OCI-LY7 (cell line): ENCODE measurements at regions not wholly inside any gene's neighbourhood (a gene's known extent, or its start where the extent isn't known, plus 50 kb on each side); places are given as distances from the start of the nearest gene placed in this dataset.
"Not testable (repeated sequence)": the region's sequence is repeated elsewhere in the genome, so short reads cannot be mapped to it uniquely, and the experiment has no call there.

ENCODE experiments used
- BruUV-seq: library from RNA; stranded (reverse); fragments of 400-500 nt; replicated peaks from 2 replicates; lab custom pipeline; 2021; lab: Mats Ljungman, UMichigan
- CTCF ChIA-PET: fragments of 300-600 bp; sonication (Branson Sonifier 250); formaldehyde crosslinking; loops from one replicate; lab custom pipeline; 2022; ENCODE audit warnings: antibody characterized with exemption; ENCODE audit not compliant: unreplicated experiment; lab: Charles Lee
- POLR2A ChIA-PET: fragments of 300-600 bp; sonication (Branson Sonifier 250); formaldehyde crosslinking; loops from one replicate; lab custom pipeline; 2022; ENCODE audit warnings: antibody characterized with exemption; lab: Charles Lee
- DNase-seq: peaks from one replicate; pipeline ENCODE4 v3.0.0-alpha.2; 2015; ENCODE audit warnings: low spot score
- H2AFZ ChIP-seq: fragments of 200-600 bp; sonication (generic), shearing (Covaris generic); 2 replicates; pipeline ENCODE4 v1.6.1; 2014; ENCODE audit warnings: mild to moderate bottlenecking, antibody characterized with exemption, low read length, moderate library complexity
- H3K27ac ChIP-seq: fragments of 200-600 bp; sonication (generic); 2 replicates; pipeline ENCODE4 v1.5.1; 2014; ENCODE audit warnings: mixed run types, low read depth, mild to moderate bottlenecking, moderate library complexity, low read length, inconsistent platforms; ENCODE audit not compliant: poor library complexity, severe bottlenecking
- H3K36me3 ChIP-seq: fragments of 200-600 bp; sonication (generic); 2 replicates; pipeline ENCODE4 v1.6.1; 2014; ENCODE audit warnings: mild to moderate bottlenecking, antibody characterized with exemption, low read length, moderate library complexity, mixed read lengths; ENCODE audit not compliant: insufficient read depth
- H3K4me1 ChIP-seq: fragments of 200-600 bp; sonication (generic); 2 replicates; pipeline ENCODE4 v1.5.1; 2014; ENCODE audit warnings: mild to moderate bottlenecking, low read length; ENCODE audit not compliant: insufficient read depth, poor library complexity, severe bottlenecking
- H3K4me2 ChIP-seq: fragments of 200-600 bp; sonication (generic); 2 replicates; pipeline ENCODE4 v1.6.1; 2014; ENCODE audit warnings: mild to moderate bottlenecking, low read length
- H3K4me3 ChIP-seq: fragments of 200-600 bp; sonication (generic); 2 replicates; pipeline ENCODE4 v1.5.1; 2014; ENCODE audit warnings: mild to moderate bottlenecking, low read depth, low read length; ENCODE audit not compliant: poor library complexity, severe bottlenecking
- H3K79me2 ChIP-seq: fragments of 200-600 bp; sonication (generic); 2 replicates; pipeline ENCODE4 v1.6.1; 2016; ENCODE audit warnings: low read depth, mild to moderate bottlenecking, low read length, moderate library complexity, mixed read lengths; ENCODE audit not compliant: insufficient read depth
- H3K9me2 ChIP-seq: fragments of 200-600 bp; sonication (generic); 2 replicates; pipeline ENCODE4 v1.6.1; 2016; ENCODE audit warnings: mild to moderate bottlenecking, low read length, mixed read lengths; ENCODE audit not compliant: insufficient read depth
- H3K9me3 ChIP-seq: fragments of 200-600 bp; sonication (generic); 2 replicates; pipeline ENCODE4 v1.6.1; 2014; ENCODE audit warnings: mild to moderate bottlenecking, mixed run types, low read length, mixed read lengths
- H4K20me1 ChIP-seq: fragments of 200-600 bp; sonication (generic); 2 replicates; pipeline ENCODE4 v1.6.1; 2014; ENCODE audit warnings: mild to moderate bottlenecking, antibody characterized with exemption, low read length, moderate library complexity, mixed read lengths; ENCODE audit not compliant: insufficient read depth
- CTCF ChIP-seq: fragments of 200-600 bp; sonication (generic); conservative IDR thresholded peaks from 2 replicates; pipeline ENCODE4 v1.5.1; 2014; ENCODE audit warnings: mild to moderate bottlenecking, antibody characterized with exemption, low read length, moderate library complexity, mixed read lengths
- EZH2phosphoT487 ChIP-seq: fragments of 200-600 bp; sonication (generic); IDR thresholded peaks from 2 replicates; pipeline ENCODE4 v1.6.1; 2018; ENCODE audit warnings: low read depth, borderline replicate concordance, mild to moderate bottlenecking, mixed run types, antibody characterized with exemption, low read length, moderate library complexity, mixed read lengths
- intact Hi-C: fragments of 100-400 bp; cut with micrococcal nuclease; formaldehyde crosslinking; loops from one replicate; pipeline ENCODE4 v1.10.0; 2022; ENCODE audit not compliant: unreplicated experiment

DNA sequence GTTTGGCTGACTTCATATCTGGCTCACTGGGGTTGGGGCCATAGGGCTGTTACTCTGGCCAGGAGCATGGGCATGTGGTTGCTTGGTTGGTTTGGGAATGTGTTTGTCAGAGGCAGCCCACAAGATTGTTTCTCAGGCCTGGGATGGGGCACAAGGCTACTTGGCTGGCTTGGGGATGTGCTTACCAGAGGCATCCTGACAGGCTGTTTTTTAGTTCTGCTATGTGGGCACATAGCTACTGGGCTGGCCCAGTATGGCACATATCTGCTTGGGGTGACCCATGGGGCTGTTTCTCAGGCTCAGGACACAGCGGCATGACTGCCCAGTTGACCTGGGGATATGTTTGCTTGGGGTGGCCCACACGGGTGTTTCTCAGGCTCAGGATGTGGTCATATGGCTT, 94.6 kb upstream of the PGR start:
- no TSS peak for BruUV-seq
- no peaks in the 10 kb centered on the region for H3K4me1 ChIP-seq
- H2AFZ ChIP-seq, result no peak overlapping the region
- no peaks in the 10 kb centered on the region for H3K9me2 ChIP-seq
- intact Hi-C loops, result no loop called here
- POLR2A ChIA-PET, result no interaction called here
- no peak overlapping the region for H3K27ac ChIP-seq
- DNase-seq, result no peak
- CTCF ChIA-PET, result no interaction called here
- no peaks in the 10 kb centered on the region for H3K79me2 ChIP-seq
- H3K4me2 ChIP-seq, result no peak overlapping the region
- H3K36me3 ChIP-seq, result no peaks in the 10 kb centered on the region
- H3K9me3 ChIP-seq, result 0 out of 2 replicates have a peak, but pooled peaks cover 4% of the 10 kb centered on the region
- no peaks in the 10 kb centered on the region for H4K20me1 ChIP-seq
- no peak overlapping the region for H3K4me3 ChIP-seq
- TF ChIP-seq EZH2phosphoT487, result no peak
- TF ChIP-seq CTCF, result no peak

DNA sequence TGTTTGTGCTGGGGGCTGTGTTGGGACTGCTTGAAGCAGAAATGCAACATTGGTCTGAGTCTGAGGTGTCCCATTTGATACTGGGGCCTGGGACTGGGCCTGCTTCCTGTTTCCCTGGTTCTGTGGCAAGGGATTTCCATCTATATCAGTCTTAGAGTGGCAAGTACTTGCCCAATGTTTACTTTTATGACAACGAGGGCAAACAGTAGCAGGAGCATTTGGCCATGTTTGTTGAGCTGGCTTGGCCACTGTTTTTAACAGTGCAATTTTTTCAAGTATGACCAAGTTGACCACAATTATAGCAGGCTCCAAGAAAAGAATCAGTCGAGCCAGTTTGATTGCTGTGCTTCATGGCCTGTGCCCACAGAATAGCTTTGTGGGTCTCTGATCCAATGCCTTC, 88.5 kb upstream of the PGR start:
- intact Hi-C loops, result not testable (repeated sequence)

GRCh38 chr11:101216091-101216490, 86.5 kb upstream of the PGR start:
- H3K27ac ChIP-seq, H3K79me2 ChIP-seq, H3K9me3 ChIP-seq, BruUV-seq, intact Hi-C loops, H3K36me3 ChIP-seq, H3K4me1 ChIP-seq, H3K4me3 ChIP-seq, H3K4me2 ChIP-seq, H4K20me1 ChIP-seq, DNase-seq, CTCF ChIA-PET, H2AFZ ChIP-seq, H3K9me2 ChIP-seq: not testable (repeated sequence)
- POLR2A ChIA-PET, result interaction anchor here (0.6 kb wide), 3 partner anchors 47 to 1625 kb away, joined by 3 to 14 read pairs (median 3); no protein-coding TSS in a partner anchor

More for the DNA sequence above, 88.5 kb upstream of the PGR start:
- BruUV-seq, POLR2A ChIA-PET, H3K9me3 ChIP-seq, DNase-seq, H3K4me3 ChIP-seq, H3K4me2 ChIP-seq, CTCF ChIA-PET, H2AFZ ChIP-seq, H3K4me1 ChIP-seq, H3K79me2 ChIP-seq, H3K27ac ChIP-seq, H4K20me1 ChIP-seq, H3K36me3 ChIP-seq, H3K9me2 ChIP-seq: not testable (repeated sequence)

DNA sequence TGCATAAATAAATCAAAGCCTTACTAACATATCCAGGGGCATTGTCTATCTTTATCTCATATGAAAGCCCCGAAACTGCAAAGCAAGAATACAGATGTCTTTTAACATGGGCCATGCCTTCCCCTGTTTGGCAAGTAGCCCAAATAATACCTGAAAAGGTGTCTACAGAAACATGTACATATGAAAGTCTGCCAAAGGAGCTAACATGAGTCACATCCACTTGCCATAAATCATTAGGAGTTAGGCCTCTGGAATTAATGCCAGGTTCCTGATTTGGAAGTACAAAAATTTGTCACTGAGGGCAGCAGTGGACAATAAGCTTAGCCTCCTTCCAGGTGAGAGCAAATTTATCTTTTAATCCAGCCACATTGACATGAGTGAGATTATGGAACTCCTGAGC, 85.5 kb upstream of the PGR start:
- H3K4me2 ChIP-seq, result no peak overlapping the region
- DNase-seq, result no peak
- H4K20me1 ChIP-seq, result no peaks in the 10 kb centered on the region
- ChIA-PET POLR2A (no interaction called here), CTCF (no interaction called here)
- no peaks in the 10 kb centered on the region for H3K4me1 ChIP-seq
- no peaks in the 10 kb centered on the region for H3K36me3 ChIP-seq
- no TSS peak for BruUV-seq
- H3K9me2 ChIP-seq, result no peaks in the 10 kb centered on the region
- no peak overlapping the region for H3K4me3 ChIP-seq
- no peak overlapping the region for H3K27ac ChIP-seq
- no peaks in the 10 kb centered on the region for H3K9me3 ChIP-seq
- H3K79me2 ChIP-seq, result no peaks in the 10 kb centered on the region
- TF ChIP-seq CTCF (no peak), EZH2phosphoT487 (no peak)
- intact Hi-C loops, result no loop called here
- H2AFZ ChIP-seq, result no peak overlapping the region
